Subcutaneous abdominal adipose tissue (tissue), 5 donors: ENCODE measurements at regions not wholly inside any gene's neighbourhood (a gene's known extent, or its start where the extent isn't known, plus 50 kb on each side); places are given as distances from the start of the nearest gene placed in this dataset.
"Not testable (repeated sequence)": the region's sequence is repeated elsewhere in the genome, so short reads cannot be mapped to it uniquely, and the experiment has no call there.

Experiments
- H3K27ac ChIP-seq: one replicate; pipeline ENCODE4 v1.7.0; 2013; ENCODE audit warnings: low read depth, mild to moderate bottlenecking, inconsistent platforms, low read length, moderate library complexity
- H3K27me3 ChIP-seq, 5 donors: one replicate each; pipeline ENCODE4 v1.7.0; 2013; ENCODE audit warnings: low read length in 5 of 5, inconsistent platforms in 1 of 5; ENCODE audit not compliant: control insufficient read depth in 5 of 5, insufficient read depth in 4 of 5
- H3K36me3 ChIP-seq, 5 donors: one replicate each; pipeline ENCODE4 v1.7.0; 2013; ENCODE audit warnings: low read length in 5 of 5; ENCODE audit not compliant: control insufficient read depth in 5 of 5, insufficient read depth in 5 of 5
- H3K4me1 ChIP-seq, 5 donors: one replicate each; pipeline ENCODE4 v1.7.0; 2013; ENCODE audit warnings: low read length in 5 of 5, mild to moderate bottlenecking in 3 of 5, moderate library complexity in 1 of 5; ENCODE audit not compliant: control insufficient read depth in 5 of 5, insufficient read depth in 5 of 5
- H3K4me3 ChIP-seq, 5 donors: one replicate each; pipeline ENCODE4 v1.7.0; 2013; ENCODE audit warnings: low read length in 5 of 5, low read depth in 1 of 5
- H3K9ac ChIP-seq, 5 donors: one replicate each; pipeline ENCODE4 v1.7.0; 2013; ENCODE audit warnings: low read length in 5 of 5, mild to moderate bottlenecking in 4 of 5, moderate library complexity in 3 of 5
- H3K9me3 ChIP-seq, 5 donors: one replicate each; pipeline ENCODE4 v1.7.0; 2013; ENCODE audit warnings: low read length in 5 of 5; ENCODE audit not compliant: control insufficient read depth in 5 of 5
- donor health status: healthy.
- donor health status: healthy.
- donor health status: healthy.
- donor health status: healthy.
- donor health status: healthy.

- peaks cover 0 to 6% (median 0%) of the 10 kb centered on the region in 5 donors for H3K4me1 ChIP-seq
Measured at GRCh38 chr15:81843757-81844407, 201.9 kb downstream of the MEX3B start.

GRCh38 chr15:81843226-81843625 is 202.6 kb downstream of the MEX3B start:
- Histone ChIP-seq H3K4me1 (peaks cover 0 to 6% (median 0%) of the 10 kb centered on the region in 5 donors), H3K36me3 (no peaks in the 10 kb centered on the region), H3K27me3 (no peaks in the 10 kb centered on the region), H3K4me3 (no peak overlapping the region), H3K27ac (no peak overlapping the region), H3K9ac (no peak overlapping the region), H3K9me3 (no peaks in the 10 kb centered on the region)

More at GRCh38 chr15:81843757-81844407, 201.9 kb downstream of the MEX3B start:
- Histone ChIP-seq H3K9ac (no peak overlapping the region), H3K36me3 (no peaks in the 10 kb centered on the region), H3K27ac (no peak overlapping the region), H3K4me3 (no peak overlapping the region), H3K9me3 (no peaks in the 10 kb centered on the region), H3K27me3 (no peaks in the 10 kb centered on the region)

DNA sequence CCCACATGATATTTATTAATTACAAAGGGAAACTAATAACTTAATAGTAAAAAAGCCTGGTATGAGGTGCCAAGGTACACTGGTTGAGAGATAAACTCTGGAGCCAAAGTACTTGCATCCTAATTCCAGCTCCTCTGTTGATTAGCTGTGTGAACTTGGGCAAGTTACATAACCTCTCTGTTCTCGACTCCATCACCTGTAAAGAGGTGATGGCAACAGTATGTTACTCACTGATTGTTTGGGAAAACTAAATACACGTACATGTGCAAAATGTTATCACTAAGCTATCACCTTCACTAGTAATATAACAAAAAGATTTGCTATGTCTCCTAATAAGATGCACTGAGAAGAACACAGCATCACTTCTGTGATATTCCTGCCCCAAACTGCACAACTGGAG is 206.4 kb downstream of the MEX3B start:
- Histone ChIP-seq H3K27me3 (no peaks in the 10 kb centered on the region), H3K4me3 (no peak overlapping the region), H3K4me1 (no peaks in the 10 kb centered on the region), H3K36me3 (no peaks in the 10 kb centered on the region), H3K9me3 (no peaks in the 10 kb centered on the region), H3K9ac (no peak overlapping the region), H3K27ac (no peak overlapping the region)

DNA sequence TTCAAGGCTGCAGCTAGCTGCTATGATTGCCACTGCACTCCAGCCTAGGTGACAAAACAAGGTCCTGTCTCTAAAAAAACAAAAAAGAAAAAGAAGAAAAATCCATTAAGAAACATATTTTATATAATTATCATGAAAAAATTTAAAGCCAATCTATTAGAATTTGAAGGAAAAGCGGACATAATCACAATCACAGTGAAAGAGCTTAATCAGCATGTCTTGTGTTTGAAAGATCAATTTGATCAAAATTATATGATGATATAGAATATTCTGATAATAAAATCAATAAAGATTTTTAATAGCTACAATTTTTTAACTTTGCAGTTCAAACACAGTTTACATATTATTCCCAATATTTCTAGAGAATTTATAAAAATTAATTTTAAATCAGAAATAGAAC is 210.1 kb downstream of the MEX3B start:
- Histone ChIP-seq H3K4me3 (no peak overlapping the region), H3K27ac (no peak overlapping the region), H3K4me1 (no peaks in the 10 kb centered on the region), H3K36me3 (no peaks in the 10 kb centered on the region), H3K9me3 (no peaks in the 10 kb centered on the region), H3K9ac (no peak overlapping the region), H3K27me3 (no peaks in the 10 kb centered on the region)

DNA sequence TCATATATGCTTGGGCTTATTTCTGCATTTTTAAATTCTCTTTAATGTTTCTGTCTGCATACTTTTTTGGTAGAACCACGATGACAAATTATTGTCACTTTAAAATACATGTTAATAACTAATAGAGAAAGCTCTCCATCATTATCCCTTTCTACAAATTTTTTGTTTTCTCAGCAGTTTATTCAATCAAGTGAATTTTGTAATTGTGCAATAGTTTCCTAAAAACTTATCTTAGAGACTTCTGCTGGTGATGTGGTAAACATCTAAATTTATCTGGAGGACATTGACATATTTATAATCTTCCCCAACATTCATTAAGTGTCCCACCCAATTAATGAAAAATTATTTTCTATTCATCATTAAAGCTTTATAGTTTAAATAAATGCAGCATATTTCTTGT is 215.3 kb downstream of the MEX3B start:
- no peak overlapping the region for H3K4me3 ChIP-seq
- H3K9me3 ChIP-seq = peaks cover 0 to 3% (median 0%) of the 10 kb centered on the region in 5 donors

GRCh38 chr15:81829918-81830317 is 215.9 kb downstream of the MEX3B start:
- Histone ChIP-seq H3K9ac (no peak overlapping the region), H3K36me3 (no peaks in the 10 kb centered on the region), H3K4me3 (no peak overlapping the region), H3K9me3 (peaks cover 0 to 3% (median 0%) of the 10 kb centered on the region in 5 donors), H3K4me1 (no peaks in the 10 kb centered on the region), H3K27ac (no peak overlapping the region), H3K27me3 (no peaks in the 10 kb centered on the region)

More for the DNA sequence above, 215.3 kb downstream of the MEX3B start:
- Histone ChIP-seq H3K36me3 (no peaks in the 10 kb centered on the region), H3K27me3 (no peaks in the 10 kb centered on the region), H3K27ac (no peak overlapping the region), H3K9ac (no peak overlapping the region), H3K4me1 (no peaks in the 10 kb centered on the region)

DNA sequence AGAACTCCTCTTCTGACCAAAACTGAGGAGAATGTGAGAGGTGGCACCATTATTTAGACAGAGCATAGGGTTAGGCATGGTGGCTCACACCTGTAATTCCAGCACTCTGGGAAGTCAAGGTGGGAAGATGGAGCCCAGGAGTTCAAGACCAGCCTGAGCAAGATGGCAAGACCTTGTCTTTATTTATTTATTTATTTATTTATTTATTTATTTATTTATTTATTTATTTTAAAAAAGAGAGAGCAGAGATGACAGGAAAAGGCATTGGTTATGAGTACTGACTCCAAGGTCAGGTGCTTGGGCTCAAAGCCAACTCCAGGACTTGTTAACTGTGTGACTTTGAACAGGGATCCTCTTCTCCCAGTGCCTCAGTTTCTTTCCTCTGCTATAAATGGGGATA is 217.7 kb downstream of the MEX3B start:
- no peaks in the 10 kb centered on the region for H3K27me3 ChIP-seq

GRCh38 chr15:81825136-81825535 is 220.7 kb downstream of the MEX3B start:
- peaks cover 0 to 4% (median 0%) of the 10 kb centered on the region in 5 donors for H3K9me3 ChIP-seq
- H3K4me3 ChIP-seq = no peak overlapping the region
- H3K27ac ChIP-seq = no peak overlapping the region
- H3K9ac ChIP-seq = no peak overlapping the region
- H3K36me3 ChIP-seq = no peaks in the 10 kb centered on the region
- H3K27me3 ChIP-seq = no peaks in the 10 kb centered on the region
- H3K4me1 ChIP-seq = no peaks in the 10 kb centered on the region

More for the DNA sequence above, 217.7 kb downstream of the MEX3B start:
- no peaks in the 10 kb centered on the region for H3K36me3 ChIP-seq
- no peak overlapping the region for H3K9ac ChIP-seq
- no peaks in the 10 kb centered on the region for H3K4me1 ChIP-seq
- H3K4me3 ChIP-seq = no peak overlapping the region
- no peak overlapping the region for H3K27ac ChIP-seq
- peaks cover 0 to 4% (median 0%) of the 10 kb centered on the region in 5 donors for H3K9me3 ChIP-seq

DNA sequence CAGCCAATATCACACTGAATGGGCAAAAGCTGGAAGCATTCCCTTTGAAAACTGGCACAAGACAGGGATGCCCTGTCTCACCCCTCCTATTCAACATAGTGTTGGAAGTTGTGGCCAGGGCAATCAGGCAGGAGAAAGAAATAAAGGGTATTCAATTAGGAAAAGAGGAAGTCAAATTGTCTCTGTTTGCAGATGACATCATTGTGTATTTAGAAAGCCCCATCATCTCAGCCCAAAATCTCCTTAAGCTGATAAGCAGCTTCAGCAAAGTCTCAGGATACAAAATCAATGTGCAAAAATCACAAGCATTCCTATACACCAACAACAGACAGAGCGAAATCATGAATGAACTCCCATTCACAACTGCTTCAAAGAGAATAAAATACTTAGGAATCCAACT is 223.2 kb downstream of the MEX3B start:
- not testable (repeated sequence) for H3K27ac ChIP-seq, H3K36me3 ChIP-seq, H3K9me3 ChIP-seq, H3K4me3 ChIP-seq, H3K4me1 ChIP-seq, H3K9ac ChIP-seq, H3K27me3 ChIP-seq

GRCh38 chr15:81819924-81820635 is 225.7 kb downstream of the MEX3B start:
- Histone ChIP-seq H3K36me3 (no peaks in the 10 kb centered on the region), H3K27me3 (no peaks in the 10 kb centered on the region), H3K9ac (no peak overlapping the region), H3K4me1 (no peaks in the 10 kb centered on the region), H3K9me3 (peaks cover 0 to 4% (median 0%) of the 10 kb centered on the region in 5 donors), H3K27ac (no peak overlapping the region), H3K4me3 (no peak overlapping the region)
